AG08395 (cell line): ENCODE measurements at regions not wholly inside any gene's neighbourhood (a gene's known extent, or its start where the extent isn't known, plus 50 kb on each side); places are given as distances from the start of the nearest gene placed in this dataset.
A peak's percentile ranks its signal among the peaks of the same experiment; 100 is the strongest.
"Not testable (repeated sequence)": the region's sequence is repeated elsewhere in the genome, so short reads cannot be mapped to it uniquely, and the experiment has no call there.

Source experiments
- DNase-seq: peaks from one replicate; pipeline ENCODE4 v3.0.0; 2012; ENCODE audit warnings: mixed read lengths, low spot score

- DNase-seq = no peak
Measured at GRCh38 chr15:31597466-31597865, 270.8 kb downstream of the KLF13 start.

- DNase-seq = no peak
Measured at GRCh38 chr15:31598620-31599019, 272.0 kb downstream of the KLF13 start.

- peak; percentile 54 for DNase-seq
Measured at GRCh38 chr15:31605467-31605931, 278.9 kb downstream of the KLF13 start.

- DNase-seq = peak; percentile 44
Measured at GRCh38 chr15:31606194-31606669, 279.6 kb downstream of the KLF13 start.

GRCh38 chr15:31606931-31607497 lies 280.4 kb downstream of the KLF13 start:
- DNase-seq = peak; percentile 10

GRCh38 chr15:31607656-31608055 lies 281.0 kb downstream of the KLF13 start:
- no peak for DNase-seq

GRCh38 chr15:31609258-31609681 lies 282.6 kb downstream of the KLF13 start:
- no peak for DNase-seq

GRCh38 chr15:31609906-31610305 lies 283.3 kb downstream of the KLF13 start:
- no peak for DNase-seq

GRCh38 chr15:31615643-31616415 lies 289.2 kb downstream of the KLF13 start:
- no peak for DNase-seq

- DNase-seq = not testable (repeated sequence)
Measured at GRCh38 chr15:31623297-31623696, 296.7 kb downstream of the KLF13 start.

- not testable (repeated sequence) for DNase-seq
Measured at GRCh38 chr15:31624115-31624514, 297.5 kb downstream of the KLF13 start.

- not testable (repeated sequence) for DNase-seq
Measured at GRCh38 chr15:31635715-31636114, 309.1 kb downstream of the KLF13 start.

- DNase-seq = not testable (repeated sequence)
Measured at GRCh38 chr15:31636911-31637310, 310.3 kb downstream of the KLF13 start.

- not testable (repeated sequence) for DNase-seq
Measured at GRCh38 chr15:31643955-31644354, 317.3 kb downstream of the KLF13 start.

- not testable (repeated sequence) for DNase-seq
Measured at GRCh38 chr15:31644761-31645160, 318.1 kb downstream of the KLF13 start.

- not testable (repeated sequence) for DNase-seq
Measured at GRCh38 chr15:31647337-31647826, 320.7 kb downstream of the KLF13 start.

- not testable (repeated sequence) for DNase-seq
Measured at GRCh38 chr15:31649634-31650033, 323.0 kb downstream of the KLF13 start.

- DNase-seq = not testable (repeated sequence)
Measured at GRCh38 chr15:31650055-31650701, 323.5 kb downstream of the KLF13 start.

- DNase-seq = not testable (repeated sequence)
Measured at GRCh38 chr15:31656915-31657314, 330.3 kb downstream of the KLF13 start.

- DNase-seq = no peak
Measured at GRCh38 chr15:31660816-31661215, 334.2 kb downstream of the KLF13 start.

- DNase-seq = not testable (repeated sequence)
Measured at GRCh38 chr15:31665732-31666131, 339.1 kb downstream of the KLF13 start.

GRCh38 chr15:31669158-31669908 lies 342.7 kb downstream of the KLF13 start:
- DNase-seq = not testable (repeated sequence)
